Memory B cell (primary cell): ENCODE measurements at regions not wholly inside any gene's neighbourhood (a gene's known extent, or its start where the extent isn't known, plus 50 kb on each side); places are given as distances from the start of the nearest gene placed in this dataset.

Experiments
- ATAC-seq: fragments of 150-1000 bp; cut with Tn5 transposase; 2 replicates; pipeline ENCODE4 v1.10.0; 2021; ENCODE audit warnings: low read depth, mild to moderate bottlenecking, moderate library complexity
- DNase-seq, 2 donors: peaks; one replicate each; pipeline ENCODE4 v3.0.0; 2022; ENCODE audit warnings: low spot score in 2 of 2
- H3K27ac Mint-ChIP-seq: one replicate; pipeline ENCODE4 v1.8.0; 2022; ENCODE audit warnings: mild to moderate bottlenecking, moderate library complexity, mixed read lengths
- H3K27me3 Mint-ChIP-seq: one replicate; pipeline ENCODE4 v1.8.0; 2022; ENCODE audit warnings: mixed read lengths
- H3K36me3 Mint-ChIP-seq: one replicate; pipeline ENCODE4 v1.8.0; 2022; ENCODE audit warnings: mild to moderate bottlenecking, mixed read lengths
- H3K4me1 Mint-ChIP-seq: one replicate; pipeline ENCODE4 v1.8.0; 2022; ENCODE audit warnings: mixed read lengths
- H3K4me3 Mint-ChIP-seq: one replicate; pipeline ENCODE4 v1.8.0; 2022; ENCODE audit warnings: mild to moderate bottlenecking, moderate library complexity, mixed read lengths
- H3K9me3 Mint-ChIP-seq: one replicate; pipeline ENCODE4 v1.8.0; 2022; ENCODE audit warnings: mixed read lengths

DNA sequence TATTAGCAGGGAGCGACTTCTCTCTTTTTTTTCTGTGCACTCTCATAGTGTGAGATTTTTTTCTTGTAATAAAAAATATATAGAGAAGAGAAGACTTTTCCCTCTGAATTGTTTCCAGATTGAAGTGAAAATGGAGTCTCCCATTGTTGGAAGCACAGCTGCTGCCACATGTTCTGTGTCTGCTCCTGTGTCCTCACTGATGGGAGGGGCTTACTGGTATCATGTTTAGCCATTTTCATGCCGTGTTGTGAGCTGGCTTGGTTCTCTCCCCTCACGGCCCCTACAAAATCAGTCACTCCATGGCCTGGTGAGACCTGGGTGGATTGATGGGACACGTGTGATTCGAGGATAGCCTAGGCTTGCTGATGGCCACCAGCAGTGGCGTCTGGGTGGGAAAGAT lies 379.7 kb upstream of the DDHD1 start:
- H3K9me3 Mint-ChIP-seq, result no peaks in the 10 kb centered on the region
- DNase-seq (no peak), ATAC-seq (no peak)
- no peaks in the 10 kb centered on the region for H3K36me3 Mint-ChIP-seq
- H3K4me1 Mint-ChIP-seq, result peaks cover 2% of the 10 kb centered on the region
- no peak overlapping the region for H3K27ac Mint-ChIP-seq
- H3K27me3 Mint-ChIP-seq, result peaks cover 1% of the 10 kb centered on the region
- no peak overlapping the region for H3K4me3 Mint-ChIP-seq

DNA sequence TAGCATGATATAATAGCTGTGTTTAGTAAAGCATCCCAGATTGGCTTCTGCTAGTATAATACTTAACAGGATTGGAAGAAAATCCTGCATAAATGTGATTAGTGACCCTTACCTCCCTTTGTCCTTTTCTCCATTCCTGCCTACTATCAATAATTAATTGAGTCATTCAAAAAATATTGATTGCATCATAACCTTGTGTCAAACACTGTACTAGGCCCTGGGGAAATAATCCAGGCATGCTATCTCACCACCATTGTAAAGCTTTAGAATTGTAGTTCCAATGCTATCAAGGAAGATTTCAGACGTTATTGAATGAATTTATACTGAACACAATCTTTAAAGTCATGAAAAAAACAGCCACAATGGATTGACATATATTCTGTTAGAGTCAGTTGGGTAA lies 378.6 kb upstream of the DDHD1 start:
- Mint-ChIP-seq H3K4me3 (no peak overlapping the region), H3K27ac (no peak overlapping the region), H3K4me1 (peaks cover 2% of the 10 kb centered on the region), H3K36me3 (no peaks in the 10 kb centered on the region), H3K27me3 (peaks cover 1% of the 10 kb centered on the region), H3K9me3 (no peaks in the 10 kb centered on the region)
- ATAC-seq, result no peak
- DNase-seq, result no peak

GRCh38 chr14:53531156-53531555 lies 378.0 kb upstream of the DDHD1 start:
- Mint-ChIP-seq H3K27me3 (peaks cover 1% of the 10 kb centered on the region), H3K4me1 (peaks cover 2% of the 10 kb centered on the region), H3K9me3 (no peaks in the 10 kb centered on the region), H3K36me3 (no peaks in the 10 kb centered on the region), H3K4me3 (no peak overlapping the region), H3K27ac (no peak overlapping the region)
- no peak for DNase-seq
- no peak for ATAC-seq

DNA sequence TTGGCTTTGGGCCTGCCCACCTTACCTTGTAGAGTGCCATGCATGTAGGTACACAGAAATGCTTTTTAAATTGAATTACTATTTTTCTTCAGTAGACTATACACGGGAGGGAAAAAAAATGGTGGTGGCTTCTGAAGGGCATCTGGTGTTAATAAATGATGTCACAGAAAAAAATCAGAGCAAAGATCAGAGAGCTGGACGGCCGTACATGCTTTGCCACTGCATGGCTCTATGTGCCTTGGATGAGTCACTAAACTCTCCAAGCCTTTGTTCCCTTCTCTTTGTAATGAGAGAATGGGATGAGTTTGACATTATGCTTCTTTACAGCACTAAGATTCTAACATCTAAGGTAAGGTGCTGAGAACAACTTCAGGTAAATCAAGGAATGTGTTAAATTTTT lies 376.4 kb upstream of the DDHD1 start:
- ATAC-seq, result no peak
- Mint-ChIP-seq H3K4me1 (peaks cover 2% of the 10 kb centered on the region), H3K4me3 (no peak overlapping the region), H3K9me3 (no peaks in the 10 kb centered on the region), H3K27me3 (peaks cover 1% of the 10 kb centered on the region), H3K36me3 (no peaks in the 10 kb centered on the region), H3K27ac (no peak overlapping the region)
- DNase-seq, result no peak

- H3K4me1 Mint-ChIP-seq, result peaks cover 1% of the 10 kb centered on the region
- no peaks in the 10 kb centered on the region for H3K36me3 Mint-ChIP-seq
- H3K27me3 Mint-ChIP-seq, result peaks cover 2% of the 10 kb centered on the region
- no peak for DNase-seq
- no peak overlapping the region for H3K4me3 Mint-ChIP-seq
- no peak overlapping the region for H3K27ac Mint-ChIP-seq
- H3K9me3 Mint-ChIP-seq, result no peaks in the 10 kb centered on the region
- no peak for ATAC-seq
Observed at GRCh38 chr14:53528185-53528671, 375.1 kb upstream of the DDHD1 start.

DNA sequence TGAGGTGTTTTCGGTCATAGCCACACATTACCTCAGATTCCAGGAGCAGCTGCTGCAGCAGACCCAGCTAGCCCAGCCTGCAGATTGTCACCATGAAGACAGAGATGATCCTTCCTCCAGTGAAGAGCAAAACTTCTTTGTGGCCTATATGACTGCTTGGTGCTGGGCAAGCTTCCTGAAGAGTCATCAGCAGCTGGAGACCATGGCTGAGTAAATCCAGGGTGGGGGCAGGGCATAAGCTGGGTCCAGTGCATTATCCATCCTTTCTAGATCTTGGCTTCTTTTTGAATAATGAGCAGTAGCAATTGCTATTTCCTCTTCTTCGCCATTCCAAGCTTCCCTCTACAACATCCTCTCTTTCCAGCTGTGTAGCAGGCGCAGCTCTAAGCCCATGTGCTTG lies 373.1 kb upstream of the DDHD1 start:
- H3K4me1 Mint-ChIP-seq, result no peaks in the 10 kb centered on the region
- no peak overlapping the region for H3K4me3 Mint-ChIP-seq
- ATAC-seq (no peak), DNase-seq (no peak)
- peaks cover 1% of the 10 kb centered on the region for H3K27me3 Mint-ChIP-seq
- peaks cover 2% of the 10 kb centered on the region for H3K36me3 Mint-ChIP-seq
- no peak overlapping the region for H3K27ac Mint-ChIP-seq
- peaks cover 4% of the 10 kb centered on the region for H3K9me3 Mint-ChIP-seq

DNA sequence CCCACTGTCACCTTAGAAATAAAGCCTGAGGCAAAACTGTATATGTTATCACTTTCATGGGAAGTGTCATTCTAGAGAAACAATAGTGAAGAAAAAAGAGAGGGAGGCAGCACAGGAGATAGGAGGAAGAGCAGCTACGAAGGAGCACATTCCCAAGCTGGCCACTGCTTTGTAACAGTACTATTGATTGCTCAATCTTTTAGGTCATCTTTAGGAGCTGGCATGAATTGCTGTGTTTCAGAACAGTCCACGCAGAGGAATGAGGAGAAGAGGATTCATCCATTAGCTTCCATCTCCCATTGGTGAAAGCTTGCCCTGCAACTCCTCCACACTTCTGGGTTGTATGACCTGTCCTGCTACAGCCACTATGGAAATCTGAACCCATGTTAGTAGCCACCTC lies 372.5 kb upstream of the DDHD1 start:
- Mint-ChIP-seq H3K27me3 (peaks cover 1% of the 10 kb centered on the region), H3K36me3 (peaks cover 4% of the 10 kb centered on the region), H3K9me3 (peaks cover 4% of the 10 kb centered on the region), H3K4me1 (no peaks in the 10 kb centered on the region), H3K4me3 (no peak overlapping the region), H3K27ac (no peak overlapping the region)
- DNase-seq, result no peak
- ATAC-seq, result no peak

GRCh38 chr14:53524391-53524790 lies 371.3 kb upstream of the DDHD1 start:
- Mint-ChIP-seq H3K27ac (no peak overlapping the region), H3K9me3 (peaks cover 4% of the 10 kb centered on the region), H3K4me1 (no peaks in the 10 kb centered on the region), H3K27me3 (peaks cover 1% of the 10 kb centered on the region), H3K4me3 (no peak overlapping the region), H3K36me3 (peaks cover 4% of the 10 kb centered on the region)
- DNase-seq, result no peak
- no peak for ATAC-seq

- peaks cover 4% of the 10 kb centered on the region for H3K9me3 Mint-ChIP-seq
- DNase-seq (no peak), ATAC-seq (no peak)
- H3K4me3 Mint-ChIP-seq, result no peak overlapping the region
- H3K27me3 Mint-ChIP-seq, result peaks cover 1% of the 10 kb centered on the region
- H3K36me3 Mint-ChIP-seq, result peaks cover 4% of the 10 kb centered on the region
- no peaks in the 10 kb centered on the region for H3K4me1 Mint-ChIP-seq
- H3K27ac Mint-ChIP-seq, result no peak overlapping the region
Observed at GRCh38 chr14:53523226-53523625, 370.1 kb upstream of the DDHD1 start.

GRCh38 chr14:53520078-53520928 lies 367.2 kb upstream of the DDHD1 start:
- H3K4me1 Mint-ChIP-seq, result no peaks in the 10 kb centered on the region
- peaks cover 4% of the 10 kb centered on the region for H3K36me3 Mint-ChIP-seq
- H3K4me3 Mint-ChIP-seq, result no peak overlapping the region
- H3K27me3 Mint-ChIP-seq, result peaks cover 1% of the 10 kb centered on the region
- no peak for DNase-seq
- peaks cover 4% of the 10 kb centered on the region for H3K9me3 Mint-ChIP-seq
- no peak overlapping the region for H3K27ac Mint-ChIP-seq
- no peak for ATAC-seq

DNA sequence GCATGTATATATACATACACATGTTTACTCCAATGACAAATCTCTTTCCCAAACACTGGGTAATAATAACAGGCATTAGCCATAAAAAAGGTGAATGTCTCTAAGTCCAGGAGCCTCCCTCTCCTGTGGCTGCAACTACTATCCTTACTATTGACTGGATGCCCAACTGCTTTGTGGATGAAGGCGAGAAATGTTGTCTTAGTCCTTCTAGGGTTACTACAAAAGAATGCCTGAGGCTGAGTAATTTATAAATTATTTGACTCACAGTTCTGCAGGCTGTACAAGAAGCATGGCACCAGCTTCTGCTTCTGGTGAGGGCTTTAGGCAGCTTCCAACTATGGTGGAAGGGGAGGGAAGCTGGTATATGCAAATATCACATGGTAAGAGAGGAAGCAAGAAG lies 366.0 kb upstream of the DDHD1 start:
- DNase-seq, result no peak
- Mint-ChIP-seq H3K27me3 (peaks cover 1% of the 10 kb centered on the region), H3K27ac (no peak overlapping the region), H3K9me3 (peaks cover 4% of the 10 kb centered on the region), H3K4me1 (no peaks in the 10 kb centered on the region), H3K36me3 (peaks cover 4% of the 10 kb centered on the region), H3K4me3 (no peak overlapping the region)
- ATAC-seq, result no peak

- no peak for ATAC-seq
- Mint-ChIP-seq H3K36me3 (peaks cover 2% of the 10 kb centered on the region), H3K4me3 (no peak overlapping the region), H3K27ac (no peak overlapping the region), H3K27me3 (peaks cover 2% of the 10 kb centered on the region), H3K4me1 (no peaks in the 10 kb centered on the region), H3K9me3 (peaks cover 2% of the 10 kb centered on the region)
- DNase-seq, result no peak
Observed at GRCh38 chr14:53517270-53517960, 364.3 kb upstream of the DDHD1 start.

- Mint-ChIP-seq H3K9me3 (no peaks in the 10 kb centered on the region), H3K36me3 (peaks cover 1% of the 10 kb centered on the region), H3K27me3 (peaks cover 2% of the 10 kb centered on the region), H3K27ac (no peak overlapping the region), H3K4me1 (no peaks in the 10 kb centered on the region), H3K4me3 (no peak overlapping the region)
- DNase-seq, result no peak
- ATAC-seq, result no peak
Observed at GRCh38 chr14:53516261-53516774, 363.2 kb upstream of the DDHD1 start.

GRCh38 chr14:53515276-53515675 lies 362.2 kb upstream of the DDHD1 start:
- H3K9me3 Mint-ChIP-seq, result no peaks in the 10 kb centered on the region
- no peaks in the 10 kb centered on the region for H3K36me3 Mint-ChIP-seq
- no peak for ATAC-seq
- H3K27me3 Mint-ChIP-seq, result peaks cover 2% of the 10 kb centered on the region
- no peaks in the 10 kb centered on the region for H3K4me1 Mint-ChIP-seq
- no peak overlapping the region for H3K4me3 Mint-ChIP-seq
- no peak overlapping the region for H3K27ac Mint-ChIP-seq
- DNase-seq, result no peak
